HFFc6 (cell line): ENCODE measurements at regions not wholly inside any gene's neighbourhood (a gene's known extent, or its start where the extent isn't known, plus 50 kb on each side); places are given as distances from the start of the nearest gene placed in this dataset.

Experiments used
- DNase-seq: peaks from one replicate; pipeline ENCODE4 v3.0.0-alpha.2; 2018
- H3K27ac Mint-ChIP-seq: 2 replicates; pipeline ENCODE4 v1.8.0; 2020; ENCODE audit warnings: mild to moderate bottlenecking, mixed read lengths
- H3K27me3 Mint-ChIP-seq: 2 replicates; pipeline ENCODE4 v1.8.0; 2021; ENCODE audit warnings: mild to moderate bottlenecking, moderate library complexity, mixed read lengths; ENCODE audit not compliant: insufficient read depth
- H3K36me3 Mint-ChIP-seq: 2 replicates; pipeline ENCODE4 v1.8.0; 2021; ENCODE audit warnings: low read depth, mixed read lengths
- H3K4me1 Mint-ChIP-seq: 2 replicates; pipeline ENCODE4 v1.8.0; 2020; ENCODE audit warnings: low read depth, mixed read lengths
- H3K4me3 Mint-ChIP-seq: 2 replicates; pipeline ENCODE4 v1.8.0; 2020; ENCODE audit warnings: mild to moderate bottlenecking, moderate library complexity, mixed read lengths
- H3K9me3 Mint-ChIP-seq: 2 replicates; pipeline ENCODE4 v1.8.0; 2020; ENCODE audit warnings: mild to moderate bottlenecking, mixed read lengths
- TF ChIP-seq, protein P1 (sequence below): fragments of 200-600 bp; sonication (generic); IDR thresholded peaks from 2 replicates; pipeline ENCODE4 v1.5.0; 2021; ENCODE audit warnings: antibody characterized with exemption, mild to moderate bottlenecking

DNA sequence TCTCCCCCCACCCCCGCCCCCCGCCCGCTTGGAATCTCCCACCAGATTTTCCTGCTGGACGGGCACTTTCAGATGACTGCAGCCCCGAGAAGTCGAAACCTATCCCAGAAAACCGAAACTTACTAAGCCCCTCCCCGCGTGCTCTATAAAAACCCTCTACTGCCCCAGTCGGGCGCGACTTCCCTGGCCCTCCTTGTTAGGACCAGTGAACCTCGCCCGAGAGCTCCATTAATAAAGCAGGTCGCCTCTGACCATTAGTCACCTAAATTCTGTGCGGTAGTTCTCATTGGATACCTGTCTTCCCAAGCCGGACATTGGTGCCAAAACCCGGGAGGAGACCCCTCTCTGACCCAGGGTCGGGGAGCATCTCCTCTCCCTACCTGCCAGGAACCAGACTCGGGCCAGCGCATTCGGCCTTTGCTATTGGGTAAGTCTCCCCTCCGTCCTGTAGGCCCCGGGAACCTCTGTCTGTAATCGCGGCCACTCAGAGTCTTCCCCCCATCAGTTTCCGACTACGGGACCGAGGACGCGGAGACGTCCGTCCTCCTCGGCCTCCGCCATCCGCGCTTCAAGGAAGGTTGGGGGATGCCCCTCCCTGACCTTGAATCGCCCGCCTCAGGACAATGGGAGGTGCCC lies 958.0 kb downstream of the RPA4 start:
- TF ChIP-seq, protein P1, sequence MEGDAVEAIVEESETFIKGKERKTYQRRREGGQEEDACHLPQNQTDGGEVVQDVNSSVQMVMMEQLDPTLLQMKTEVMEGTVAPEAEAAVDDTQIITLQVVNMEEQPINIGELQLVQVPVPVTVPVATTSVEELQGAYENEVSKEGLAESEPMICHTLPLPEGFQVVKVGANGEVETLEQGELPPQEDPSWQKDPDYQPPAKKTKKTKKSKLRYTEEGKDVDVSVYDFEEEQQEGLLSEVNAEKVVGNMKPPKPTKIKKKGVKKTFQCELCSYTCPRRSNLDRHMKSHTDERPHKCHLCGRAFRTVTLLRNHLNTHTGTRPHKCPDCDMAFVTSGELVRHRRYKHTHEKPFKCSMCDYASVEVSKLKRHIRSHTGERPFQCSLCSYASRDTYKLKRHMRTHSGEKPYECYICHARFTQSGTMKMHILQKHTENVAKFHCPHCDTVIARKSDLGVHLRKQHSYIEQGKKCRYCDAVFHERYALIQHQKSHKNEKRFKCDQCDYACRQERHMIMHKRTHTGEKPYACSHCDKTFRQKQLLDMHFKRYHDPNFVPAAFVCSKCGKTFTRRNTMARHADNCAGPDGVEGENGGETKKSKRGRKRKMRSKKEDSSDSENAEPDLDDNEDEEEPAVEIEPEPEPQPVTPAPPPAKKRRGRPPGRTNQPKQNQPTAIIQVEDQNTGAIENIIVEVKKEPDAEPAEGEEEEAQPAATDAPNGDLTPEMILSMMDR = no peak
- no peak overlapping the region for H3K27ac Mint-ChIP-seq
- no peak for DNase-seq
- peaks cover 16% of the 10 kb centered on the region for H3K36me3 Mint-ChIP-seq
- peaks cover 28% of the 10 kb centered on the region for H3K9me3 Mint-ChIP-seq
- H3K4me3 Mint-ChIP-seq = no peak overlapping the region
- H3K4me1 Mint-ChIP-seq = peaks cover 2% of the 10 kb centered on the region
- no peaks in the 10 kb centered on the region for H3K27me3 Mint-ChIP-seq

DNA sequence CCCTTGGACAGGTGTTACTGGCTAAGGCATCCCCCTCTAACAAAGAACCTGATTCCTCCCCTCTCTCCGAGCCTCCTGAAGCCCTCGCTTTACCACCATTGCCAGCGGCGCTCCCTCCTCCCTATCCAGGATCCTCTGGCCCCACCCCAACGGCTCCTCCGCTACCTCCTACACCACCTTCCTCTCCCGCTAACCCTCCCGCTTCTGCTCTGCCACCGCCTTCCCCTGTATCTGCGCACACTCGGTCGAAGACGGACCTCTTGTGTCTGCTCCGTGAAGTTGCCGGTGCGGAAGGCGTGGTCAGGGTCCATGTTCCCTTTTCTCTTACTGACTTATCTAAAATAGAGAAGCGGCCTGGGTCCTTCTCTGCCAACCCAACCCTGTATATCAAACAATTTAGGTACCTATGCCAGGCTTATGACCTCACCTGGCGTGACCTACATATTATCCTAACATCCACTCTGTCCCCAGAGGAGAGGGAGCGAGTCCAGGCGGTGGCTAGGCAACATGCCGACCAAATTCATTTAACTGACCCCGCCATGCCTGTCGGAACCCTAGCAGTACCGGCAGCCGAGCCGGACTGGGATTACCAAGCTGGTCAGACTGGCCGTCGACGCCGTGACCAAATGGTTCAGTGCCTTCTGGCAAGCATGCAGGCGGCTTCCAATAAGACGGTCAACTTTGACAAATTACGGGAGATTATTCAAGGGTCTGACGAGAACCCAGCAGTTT lies 958.9 kb downstream of the RPA4 start:
- DNase-seq = no peak
- H3K9me3 Mint-ChIP-seq = peaks cover 35% of the 10 kb centered on the region
- no peak overlapping the region for H3K27ac Mint-ChIP-seq
- no peaks in the 10 kb centered on the region for H3K27me3 Mint-ChIP-seq
- peaks cover 16% of the 10 kb centered on the region for H3K36me3 Mint-ChIP-seq
- no peaks in the 10 kb centered on the region for H3K4me1 Mint-ChIP-seq
- no peak overlapping the region for H3K4me3 Mint-ChIP-seq
- TF ChIP-seq, protein P1 = no peak

DNA sequence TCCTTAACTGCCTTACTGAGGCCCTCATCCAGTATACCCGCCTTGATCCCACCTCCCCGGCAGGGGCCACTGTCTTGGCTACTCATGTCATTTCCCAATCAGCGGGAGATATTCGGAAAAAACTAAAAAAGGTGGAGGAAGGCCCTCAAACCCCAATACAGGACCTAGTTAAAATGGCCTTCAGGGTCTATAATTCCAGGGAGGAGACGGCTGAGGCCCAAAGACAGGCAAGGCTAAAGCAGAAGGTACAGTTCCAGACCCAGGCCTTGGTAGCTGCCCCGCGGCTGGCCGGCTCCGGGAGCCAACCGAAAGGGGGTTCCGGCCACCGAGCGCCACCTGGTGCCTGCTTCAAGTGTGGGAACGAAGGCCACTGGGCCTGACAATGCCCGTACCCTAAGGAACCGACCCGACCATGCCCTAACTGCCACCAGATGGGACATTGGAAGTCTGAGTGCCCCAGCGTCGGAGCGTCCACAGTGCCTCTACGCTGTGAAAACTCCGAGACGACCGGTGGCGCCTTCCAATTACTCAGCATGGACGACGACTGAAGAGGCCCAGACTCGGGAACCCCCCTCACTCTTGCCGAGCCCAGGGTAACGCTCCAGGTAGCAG lies 959.6 kb downstream of the RPA4 start:
- peaks cover 18% of the 10 kb centered on the region for H3K36me3 Mint-ChIP-seq
- TF ChIP-seq, protein P1 = no peak

DNA sequence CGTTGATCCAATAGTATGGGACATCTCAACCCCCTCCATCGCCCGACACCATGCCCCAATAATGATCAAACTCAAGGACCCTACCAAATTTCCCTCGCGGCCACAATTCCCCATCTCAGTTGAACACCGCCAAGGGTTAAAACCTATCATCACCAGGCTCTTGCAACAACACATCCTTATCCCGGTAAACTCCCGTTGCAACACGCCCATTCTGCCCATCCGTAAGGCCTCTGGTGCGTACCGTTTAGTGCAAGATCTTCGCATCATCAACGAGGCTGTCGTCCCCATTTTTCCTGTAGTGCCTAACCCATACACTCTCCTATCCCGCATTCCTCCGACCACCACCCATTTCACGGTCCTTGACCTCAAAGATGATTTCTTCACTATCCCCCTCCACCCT lies 960.5 kb downstream of the RPA4 start:
- peaks cover 23% of the 10 kb centered on the region for H3K36me3 Mint-ChIP-seq
- H3K27ac Mint-ChIP-seq = no peak overlapping the region
- H3K9me3 Mint-ChIP-seq = peaks cover 35% of the 10 kb centered on the region
- no peak overlapping the region for H3K4me3 Mint-ChIP-seq
- DNase-seq = no peak
- no peaks in the 10 kb centered on the region for H3K27me3 Mint-ChIP-seq
- TF ChIP-seq, protein P1 = no peak
- no peaks in the 10 kb centered on the region for H3K4me1 Mint-ChIP-seq

More for the DNA sequence above, 959.6 kb downstream of the RPA4 start:
- no peak overlapping the region for H3K27ac Mint-ChIP-seq
- no peaks in the 10 kb centered on the region for H3K27me3 Mint-ChIP-seq
- H3K9me3 Mint-ChIP-seq = peaks cover 35% of the 10 kb centered on the region
- H3K4me3 Mint-ChIP-seq = no peak overlapping the region
- H3K4me1 Mint-ChIP-seq = no peaks in the 10 kb centered on the region
- no peak for DNase-seq

DNA sequence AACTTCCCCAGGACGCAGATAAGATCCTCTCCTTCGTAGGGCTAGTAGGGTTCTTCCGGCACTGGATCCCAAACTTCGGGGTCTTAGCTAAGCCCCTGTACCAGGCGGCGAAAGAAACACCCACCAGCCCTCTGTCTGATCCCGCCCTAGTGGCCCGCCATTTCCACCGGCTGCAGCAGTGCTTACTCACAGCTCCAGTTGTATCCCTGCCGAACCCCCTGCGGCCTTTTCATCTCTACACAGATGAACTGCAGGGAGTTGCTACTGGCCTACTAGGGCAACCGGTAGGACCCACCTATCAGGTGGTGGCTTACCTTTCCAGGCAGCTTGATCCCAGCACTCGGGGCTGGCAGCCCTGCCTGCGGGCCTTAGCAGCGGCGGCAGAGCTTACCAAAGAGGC lies 961.2 kb downstream of the RPA4 start:
- H3K27me3 Mint-ChIP-seq = no peaks in the 10 kb centered on the region
- H3K4me1 Mint-ChIP-seq = no peaks in the 10 kb centered on the region
- no peak overlapping the region for H3K4me3 Mint-ChIP-seq
- TF ChIP-seq, protein P1 = no peak
- DNase-seq = no peak
- peaks cover 35% of the 10 kb centered on the region for H3K9me3 Mint-ChIP-seq
- peaks cover 23% of the 10 kb centered on the region for H3K36me3 Mint-ChIP-seq
- no peak overlapping the region for H3K27ac Mint-ChIP-seq
